ENCODE measurements at regions not wholly inside any gene's neighbourhood (a gene's known extent, or its start where the extent isn't known, plus 50 kb on each side); places are given as distances from the start of the nearest gene placed in this dataset.

DNA sequence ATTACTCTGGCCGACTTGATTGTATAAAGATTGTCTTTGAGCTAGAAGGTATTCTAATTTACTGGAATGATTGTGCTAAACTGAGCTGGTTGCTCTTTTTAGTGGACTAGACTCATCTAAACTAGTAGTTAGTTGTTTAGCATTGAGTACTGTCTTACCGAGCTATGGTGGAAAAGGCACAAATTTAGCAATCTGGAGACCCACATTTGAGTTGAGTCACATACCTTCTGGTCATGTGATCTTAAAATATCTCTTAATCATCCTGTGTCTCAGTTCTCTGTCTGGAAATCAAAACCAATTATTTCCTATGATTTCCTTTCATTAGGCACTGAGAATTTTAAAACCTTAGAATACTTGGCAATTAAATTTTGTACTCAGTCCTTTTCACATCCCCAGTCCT lies 349.5 kb downstream of the IRS2 start:
- DNase-seq (ENCODE audit: low read depth): no peak

- no peak for DNase-seq (ENCODE audit: low read depth)
Measured at GRCh38 chr13:109436055-109436622, 350.2 kb downstream of the IRS2 start.

DNA sequence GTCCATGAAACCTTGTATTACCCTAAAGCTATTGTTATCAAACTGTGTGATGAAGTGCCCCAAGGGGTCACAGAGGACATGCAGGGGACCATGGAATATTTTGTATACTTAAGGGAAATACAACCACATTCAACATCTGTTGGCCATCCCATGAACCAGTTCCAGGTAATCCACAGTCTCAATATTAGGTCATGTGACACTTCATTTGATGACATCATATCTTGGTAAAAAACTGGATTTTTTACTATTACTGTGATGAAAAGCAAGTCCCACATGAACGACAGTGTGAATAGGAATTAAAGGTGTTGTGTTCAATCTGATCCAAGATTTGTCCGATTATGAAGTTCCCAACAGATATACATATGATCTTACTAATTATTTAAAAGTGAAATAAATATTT lies 355.2 kb downstream of the IRS2 start:
- DNase-seq (ENCODE audit: low read depth): no peak

GRCh38 chr13:109428146-109428545 lies 358.2 kb downstream of the IRS2 start:
- DNase-seq (ENCODE audit: low read depth): no peak

GRCh38 chr13:109427695-109428094 lies 358.7 kb downstream of the IRS2 start:
- DNase-seq (ENCODE audit: low read depth): no peak

GRCh38 chr13:109427148-109427547 lies 359.2 kb downstream of the IRS2 start:
- no peak for DNase-seq (ENCODE audit: low read depth)

DNA sequence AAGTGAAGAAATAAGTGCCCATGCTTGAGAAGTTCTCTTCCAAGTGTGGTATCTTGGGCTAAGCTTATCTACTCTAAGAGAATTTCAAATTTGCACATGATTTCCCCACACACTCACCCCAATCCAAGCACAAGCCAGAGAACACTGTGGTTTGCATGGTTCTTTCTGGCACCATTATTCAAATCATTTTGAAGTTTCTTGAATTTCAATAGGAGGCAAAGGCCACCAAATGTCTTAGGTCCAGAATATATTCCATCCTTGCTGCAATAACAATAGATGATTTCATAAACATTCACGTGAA lies 359.7 kb downstream of the IRS2 start:
- no peak for DNase-seq (ENCODE audit: low read depth)

- no peak for DNase-seq (ENCODE audit: low read depth)
Measured at GRCh38 chr13:109425821-109426689, 360.3 kb downstream of the IRS2 start.

- no peak for DNase-seq (ENCODE audit: low read depth)
Measured at GRCh38 chr13:109422161-109422560, 364.2 kb downstream of the IRS2 start.

- DNase-seq (ENCODE audit: low read depth): no peak
Measured at GRCh38 chr13:109419896-109420295, 366.5 kb downstream of the IRS2 start.

GRCh38 chr13:109418111-109418510 lies 368.3 kb downstream of the IRS2 start:
- DNase-seq (ENCODE audit: low read depth): no peak

DNA sequence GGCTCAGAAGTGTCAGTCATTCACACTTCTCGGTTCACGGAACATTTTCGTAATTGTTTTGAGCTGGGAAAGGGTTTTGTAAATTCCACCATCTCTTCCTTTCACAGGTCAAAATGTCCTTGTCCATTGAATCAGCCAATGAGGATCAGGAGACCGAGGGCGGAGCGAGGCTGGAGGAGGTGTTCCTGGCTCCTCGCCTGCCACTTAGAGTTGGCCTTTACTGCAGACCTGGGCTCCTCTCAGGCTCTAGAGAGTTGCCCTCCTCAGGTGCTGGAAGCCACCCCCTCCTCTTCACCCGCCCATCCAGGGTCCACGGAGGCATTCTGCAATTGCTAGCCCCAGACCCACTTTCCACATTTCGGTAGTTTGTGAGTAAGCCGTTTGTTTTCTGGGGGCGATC lies 370.4 kb downstream of the IRS2 start:
- DNase-seq (ENCODE audit: low read depth): no peak

- no peak for DNase-seq (ENCODE audit: low read depth)
Measured at GRCh38 chr13:109415057-109415456, 371.3 kb downstream of the IRS2 start.

DNA sequence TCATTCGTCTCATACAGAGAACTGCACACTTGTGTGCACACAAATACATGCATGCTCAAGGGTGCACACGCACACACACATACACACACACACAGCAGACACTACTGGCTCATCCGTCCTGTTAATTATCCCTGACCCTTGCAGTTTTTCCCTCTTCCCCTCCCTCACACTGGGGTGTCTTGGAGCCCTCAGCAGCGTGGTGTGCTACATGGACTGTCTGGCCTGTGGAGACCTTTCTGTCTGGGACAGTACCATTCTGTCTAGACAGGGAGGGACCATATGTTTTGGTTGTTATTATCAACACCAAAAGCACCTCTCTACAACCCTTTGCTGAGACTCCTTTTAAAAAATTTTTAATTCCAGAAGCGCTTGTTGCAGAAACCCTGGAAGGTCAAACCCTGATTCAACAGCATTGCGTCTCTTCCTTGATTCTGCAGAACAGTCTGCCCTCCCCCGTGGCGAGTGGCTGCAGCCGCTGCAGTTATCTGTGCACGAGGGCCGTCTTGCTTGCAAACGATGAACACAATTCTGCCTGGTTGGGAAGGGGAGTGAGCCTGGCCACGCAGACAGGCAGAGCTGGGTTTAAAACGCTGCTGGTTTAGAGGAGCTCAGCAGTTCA lies 374.0 kb downstream of the IRS2 start:
- DNase-seq (ENCODE audit: low read depth): no peak

DNA sequence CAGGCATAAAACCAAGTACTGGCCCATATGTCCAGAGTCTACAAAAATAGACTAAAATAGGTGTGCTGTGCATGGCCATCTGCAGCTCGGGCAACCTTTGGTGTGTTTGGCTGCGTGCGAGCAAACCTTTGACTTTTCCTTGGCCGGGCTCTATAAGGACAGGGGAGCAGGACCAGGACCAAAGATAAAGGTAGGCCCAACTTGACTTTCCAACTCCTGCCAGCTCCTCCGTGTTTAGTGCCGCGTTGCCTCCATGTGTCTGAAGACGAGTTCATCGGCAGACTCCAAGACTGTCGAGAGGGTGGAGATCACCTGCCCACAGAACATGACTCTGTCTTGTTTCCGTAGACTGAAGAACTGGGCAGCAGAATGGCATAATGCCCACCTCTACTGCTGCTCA lies 375.5 kb downstream of the IRS2 start:
- no peak for DNase-seq (ENCODE audit: low read depth)

DNA sequence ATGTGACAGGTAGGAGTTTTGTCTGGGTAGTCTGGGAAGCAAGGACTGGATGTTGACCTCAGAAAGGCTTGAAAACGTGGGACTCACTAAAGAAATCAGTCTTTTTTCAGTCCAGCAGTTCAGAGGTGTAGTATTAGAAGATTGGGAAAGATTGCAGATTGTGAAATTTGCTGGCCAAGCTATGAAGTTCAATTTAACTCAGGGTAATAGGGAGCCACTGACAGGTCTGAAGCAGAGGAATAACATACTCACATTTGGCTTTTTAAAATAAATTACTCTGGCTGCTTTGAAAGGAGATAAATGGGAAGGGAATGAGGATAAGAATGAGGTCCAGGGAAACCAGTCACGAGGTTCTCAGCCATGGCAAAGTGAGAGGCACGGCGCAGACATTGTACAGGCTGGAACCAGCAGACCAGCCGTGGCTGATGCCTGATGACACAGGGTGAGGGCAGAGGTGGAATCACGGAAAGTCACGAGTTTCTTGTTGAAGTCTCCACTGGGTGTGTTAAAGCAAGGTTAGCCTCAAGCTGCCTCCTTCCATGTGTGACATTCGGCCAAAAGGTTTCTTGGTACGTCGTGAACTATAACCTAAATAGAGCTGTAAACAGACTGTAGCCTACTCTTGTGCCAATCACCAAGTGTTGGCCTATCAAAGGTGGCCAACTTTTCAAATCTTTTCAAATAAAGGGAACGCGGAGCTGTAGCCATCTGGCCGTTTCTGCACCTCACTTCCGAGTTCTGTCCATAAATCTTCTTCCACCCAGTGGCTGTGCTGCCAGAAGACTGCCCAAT lies 377.6 kb downstream of the IRS2 start:
- DNase-seq (ENCODE audit: low read depth): no peak

DNA sequence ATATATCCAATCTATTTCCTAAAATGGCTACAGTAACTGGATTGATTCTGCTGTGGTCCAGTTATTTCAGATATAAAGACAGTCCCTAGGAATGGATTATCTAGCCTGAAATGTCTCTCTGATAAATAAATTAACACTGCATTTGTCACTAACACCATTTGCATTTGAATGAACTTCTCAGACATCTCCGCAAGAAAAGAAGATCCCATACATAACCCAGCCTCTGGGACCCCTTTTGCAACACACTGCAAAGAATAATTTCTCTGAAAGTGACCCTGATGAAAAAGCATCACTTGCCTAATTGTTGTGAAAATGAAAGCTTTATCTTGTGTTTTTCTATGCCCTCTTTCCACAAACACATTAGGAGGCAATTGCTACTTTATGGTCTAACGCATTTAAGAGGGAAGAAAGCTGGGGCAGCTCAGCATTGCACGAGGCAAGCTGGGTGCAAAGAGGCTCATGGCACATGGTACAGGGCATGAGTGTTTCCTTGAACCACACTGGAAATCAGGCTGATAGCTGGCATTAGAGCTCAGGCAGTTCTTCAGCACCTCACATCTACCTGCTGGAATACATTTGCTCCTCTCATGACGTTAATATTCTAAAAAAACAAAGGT lies 379.9 kb downstream of the IRS2 start:
- DNase-seq (ENCODE audit: low read depth): no peak

DNA sequence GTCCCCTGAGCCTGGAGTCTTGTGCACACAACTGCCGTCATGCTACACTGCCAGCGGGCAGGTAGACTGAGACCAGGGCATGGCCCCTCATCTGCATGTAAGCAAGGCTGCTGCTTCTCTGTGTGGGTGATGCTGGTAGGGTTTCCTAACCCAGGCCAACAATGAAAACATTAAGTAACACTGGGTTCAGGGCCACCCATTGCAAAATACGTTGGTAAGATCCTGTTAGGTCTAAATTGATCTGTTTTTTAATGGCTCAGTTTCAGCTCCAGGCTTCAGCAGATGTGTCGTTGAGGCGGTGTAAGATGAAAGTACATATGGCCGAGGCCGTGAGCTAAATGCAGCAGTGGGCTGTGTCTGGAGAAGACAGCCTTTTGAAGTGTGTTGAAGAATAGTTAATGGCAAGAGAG lies 383.4 kb downstream of the IRS2 start:
- no peak for DNase-seq (ENCODE audit: low read depth)

GRCh38 chr13:109401891-109402290 lies 384.5 kb downstream of the IRS2 start:
- DNase-seq (ENCODE audit: low read depth): no peak

DNA sequence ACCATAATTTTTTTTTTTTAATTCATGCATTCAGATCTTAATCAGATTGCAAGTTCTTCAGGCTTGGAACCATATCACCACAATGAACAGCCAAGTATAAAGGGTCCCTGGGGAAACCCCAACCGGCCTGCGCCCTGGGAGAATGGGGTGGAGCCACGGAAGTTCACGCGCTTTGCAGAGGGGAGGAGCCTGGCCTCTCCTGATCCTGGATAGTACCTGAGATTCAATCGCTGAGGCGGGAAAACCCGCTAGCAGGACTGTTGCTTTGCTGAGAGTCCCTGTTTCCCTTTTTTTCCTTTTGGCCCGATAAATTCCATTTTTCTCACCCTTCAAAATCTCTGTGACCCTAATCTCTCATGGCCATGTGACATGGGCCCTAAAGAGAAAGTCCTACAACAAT lies 385.1 kb downstream of the IRS2 start:
- DNase-seq (ENCODE audit: low read depth): no peak

DNA sequence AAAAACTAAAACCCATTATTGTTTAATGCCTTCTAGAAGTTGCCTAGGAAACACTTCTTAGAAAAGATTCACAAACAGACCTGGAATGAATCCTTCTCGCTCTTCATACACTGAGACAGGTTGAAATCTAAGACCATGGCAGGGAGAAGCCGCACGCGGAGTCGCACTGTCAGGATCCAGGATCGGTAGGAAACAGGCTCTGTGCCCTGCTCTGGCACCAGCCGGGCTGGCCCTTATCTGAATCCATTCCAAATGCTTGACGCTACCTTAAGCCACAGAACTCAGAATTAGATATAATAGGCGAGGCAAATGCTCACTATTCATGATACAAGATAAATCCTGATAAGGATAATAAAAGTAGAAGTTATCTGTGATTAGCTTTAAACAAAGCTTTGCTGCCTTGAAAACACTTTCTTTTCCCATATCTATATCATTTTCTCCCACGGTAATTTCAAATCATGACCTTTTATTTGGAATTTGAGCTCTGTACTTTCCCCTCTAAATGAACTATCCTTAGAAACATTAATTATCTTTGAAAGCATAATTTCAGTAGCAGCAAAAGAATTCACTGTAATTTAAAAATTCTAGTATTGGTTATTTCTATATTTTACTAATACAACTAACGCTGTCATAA lies 385.6 kb downstream of the IRS2 start:
- no peak for DNase-seq (ENCODE audit: low read depth)

DNA sequence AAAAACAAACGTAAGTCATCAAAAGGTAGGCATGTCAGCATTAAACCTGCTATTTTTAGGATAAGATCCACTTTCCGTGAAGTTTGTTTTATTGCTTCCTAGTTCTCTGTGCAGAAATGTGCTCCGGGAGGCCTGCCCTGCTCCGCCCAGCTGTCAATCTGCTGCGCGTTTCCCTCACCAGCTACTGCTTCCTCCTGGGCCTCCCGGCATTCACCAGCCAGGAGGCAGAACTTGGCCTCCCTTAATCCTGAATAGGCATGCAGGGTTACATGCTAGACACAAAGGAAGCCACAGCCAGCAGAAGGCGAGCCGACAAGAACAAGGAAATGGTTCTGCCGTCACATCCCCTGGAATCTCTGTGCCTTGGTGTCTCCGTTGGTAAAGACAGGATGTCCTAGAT lies 386.2 kb downstream of the IRS2 start:
- no peak for DNase-seq (ENCODE audit: low read depth)

Data from HS-5 (cell line).